ENCODE measurements at regions not wholly inside any gene's neighbourhood (a gene's known extent, or its start where the extent isn't known, plus 50 kb on each side); places are given as distances from the start of the nearest gene placed in this dataset.

DNA sequence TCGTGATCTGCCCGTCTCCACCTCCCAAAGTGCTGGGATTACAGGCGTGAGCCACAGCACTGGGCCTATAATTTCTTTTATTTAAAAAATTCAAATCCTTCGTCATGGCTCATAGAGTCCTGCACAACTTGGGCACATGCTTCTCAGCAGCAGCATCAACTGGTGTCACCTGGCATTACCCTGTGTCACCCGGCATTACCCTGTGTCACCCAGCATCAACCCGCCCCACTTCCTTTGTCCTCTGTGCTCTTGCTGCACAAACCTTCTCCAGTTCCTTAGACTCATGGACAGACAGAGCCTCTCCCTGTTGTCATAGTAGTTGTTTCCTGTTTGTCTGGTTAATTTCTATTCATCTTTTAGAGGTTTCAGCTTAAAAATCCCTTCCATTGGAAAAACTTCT, 121.2 kb upstream of the SERBP1 start:
- Histone ChIP-seq H3K27me3 (ENCODE audit: insufficient read depth, low read length) (peaks cover 2% of the 10 kb centered on the region; the same call in 1 of the 2 replicates), H4K91ac (ENCODE audit: insufficient read length, low read depth, low read length) (no peak overlapping the region), H3K79me2 (ENCODE audit: insufficient read depth, low read length) (no peaks in the 10 kb centered on the region), H3K4me1 (ENCODE audit: insufficient read depth, low read length) (no peaks in the 10 kb centered on the region), H2AK5ac (ENCODE audit: insufficient read length, low read length) (no peak overlapping the region), H3K79me1 (ENCODE audit: insufficient read depth, low read depth, low read length, poor library complexity, severe bottlenecking) (no peaks in the 10 kb centered on the region), H2BK120ac (ENCODE audit: low read depth, low read length, poor library complexity, severe bottlenecking) (no peak overlapping the region), H2AFZ (ENCODE audit: low read length) (no peak overlapping the region), H3K27ac (ENCODE audit: insufficient read length, low read depth, low read length) (no peak overlapping the region), H4K20me1 (ENCODE audit: control insufficient read depth, insufficient read depth, insufficient read length) (no peaks in the 10 kb centered on the region), H3K56ac (ENCODE audit: insufficient read length, low read depth, low read length) (no peak overlapping the region), H3K9ac (ENCODE audit: extremely low read depth, insufficient read length, low read length) (no peak overlapping the region), H4K5ac (ENCODE audit: insufficient read length, low read depth, low read length) (no peak overlapping the region), H4K8ac (replicated peaks; ENCODE audit: insufficient read length, low read depth, low read length) (no peak overlapping the region), H3K18ac (ENCODE audit: insufficient read length, low read depth, low read length) (no peak overlapping the region), H3K23ac (ENCODE audit: insufficient read length, low read depth, low read length) (no peak overlapping the region), H3T11ph (ENCODE audit: low read length) (no peak overlapping the region), H2BK12ac (ENCODE audit: insufficient read length, low read depth, low read length) (no peak overlapping the region), H3K14ac (ENCODE audit: insufficient read depth, low read length) (no peak overlapping the region), H3K23me2 (ENCODE audit: insufficient read length, low read depth, low read length, poor library complexity, severe bottlenecking) (no peaks in the 10 kb centered on the region), H3K4me2 (ENCODE audit: insufficient read depth, insufficient read length, low read length) (no peak overlapping the region), H2BK15ac (ENCODE audit: low read depth, low read length) (no peak overlapping the region), H3K4ac (ENCODE audit: low read depth, low read length) (no peak overlapping the region), H3K9me3 (ENCODE audit: control insufficient read depth, low read depth, low read length) (no peaks in the 10 kb centered on the region), H2BK20ac (ENCODE audit: low read depth, low read length, poor library complexity, severe bottlenecking) (no peak overlapping the region), H2BK5ac (ENCODE audit: insufficient read length, low read length) (no peak overlapping the region)
- DNase-seq, result no peak
- peaks cover 33% of the 10 kb centered on the region for H3K27me3 Mint-ChIP-seq (ENCODE audit: low read depth)
- no peak for TF ChIP-seq CTCF (conservative IDR thresholded peaks at IDR 0.05)
- WGBS (ENCODE audit: extremely low coverage, insufficient read length, low lambda C conversion rate), result no CpG with 5 or more reads among the region's 6 CpGs
- no peak overlapping the region for H3K27ac Mint-ChIP-seq
- no peaks in the 10 kb centered on the region for H3K36me3 Mint-ChIP-seq (ENCODE audit: insufficient read depth in 1 of 3, low read depth in 3 of 3)
- H3K4me3 Mint-ChIP-seq, result no peak overlapping the region
- no peaks in the 10 kb centered on the region for H3K9me3 Mint-ChIP-seq
- 0 out of 4 replicates have a peak, but pooled peaks cover 0 to 6% of the 10 kb centered on the region in 2 experiments for H3K4me1 Mint-ChIP-seq

All from H9 (cell line).